ENCODE measurements at regions not wholly inside any gene's neighbourhood (a gene's known extent, or its start where the extent isn't known, plus 50 kb on each side); places are given as distances from the start of the nearest gene placed in this dataset.

- FAIRE-seq (no peak), DNase-seq (ENCODE audit: extremely low read depth in 1 of 4, low spot score in 3 of 4) (no peak), ATAC-seq (no peak)
- Histone ChIP-seq H4K20me1 (replicated peaks; ENCODE audit: control insufficient read depth, insufficient read depth, low read length) (no peaks in the 10 kb centered on the region), H2AFZ (ENCODE audit: low read depth, low read length) (no peak overlapping the region), H3K4me2 (ENCODE audit: insufficient read depth, low read length) (no peak overlapping the region), H3K9ac (ENCODE audit: insufficient read depth in 1 of 2, low read depth in 2 of 2, low read length in 2 of 2) (no peak overlapping the region), H3K4me1 (replicated peaks in 1 of 2; ENCODE audit: control insufficient read depth in 2 of 2, insufficient read depth in 2 of 2, low read length in 2 of 2) (no peaks in the 10 kb centered on the region), H3K36me3 (ENCODE audit: control insufficient read depth, insufficient read depth, low read length) (no peaks in the 10 kb centered on the region), H3K4me3 (no peak overlapping the region), H3K27me3 (ENCODE audit: control insufficient read depth in 2 of 2, insufficient read depth in 2 of 2, low read length in 2 of 2) (no peaks in the 10 kb centered on the region), H3K79me2 (ENCODE audit: control insufficient read depth, insufficient read depth, low read length) (no peaks in the 10 kb centered on the region), H3K9me1 (ENCODE audit: control insufficient read depth, insufficient read depth, low read length) (no peaks in the 10 kb centered on the region), H3K9me3 (replicated peaks; ENCODE audit: control insufficient read depth, insufficient read depth, low read depth, low read length) (no peaks in the 10 kb centered on the region), H3K27ac (ENCODE audit: extremely low read depth, low read depth, low read length) (no peak overlapping the region)
- intact Hi-C loops (cut with micrococcal nuclease): no loop called here
- no TSS peak for BruUV-seq (replicated peaks)
- CTCF ChIA-PET (ENCODE audit: low intra/inter-chr PET ratio): no interaction called here
- in situ Hi-C loops (cut with MboI): no loop called here
- 14% methylated on average over 1 of the region's 2 CpGs for WGBS (ENCODE audit: insufficient coverage, low coverage, missing lambda C conversion rate)
- POLR2A ChIA-PET: interaction anchor here (0.7 kb wide), 1 partner anchor 590 kb away, joined by 3 read pairs; no protein-coding TSS in a partner anchor
- TF ChIP-seq ZC3H8 (IDR thresholded peaks at IDR 0.05): no peak
- TF ChIP-seq ZNF175 (CRISPR knock-in tag; IDR thresholded peaks at IDR 0.05; ENCODE audit: low read depth): no peak
- no peak for TF ChIP-seq HSF4 (CRISPR knock-in tag; IDR thresholded peaks at IDR 0.05; ENCODE audit: borderline replicate concordance)
- no peak for TF ChIP-seq SP2 (IDR thresholded peaks at IDR 0.05; ENCODE audit: extremely low read depth, low read depth, low read length, poor library complexity, severe bottlenecking)
- TF ChIP-seq ELF1 (tag; IDR thresholded peaks at IDR 0.05): no peak
- TF ChIP-seq RBM15 (IDR thresholded peaks at IDR 0.05; ENCODE audit: insufficient read depth, low read length): no peak
- no peak for TF ChIP-seq LARP7 (IDR thresholded peaks at IDR 0.05)
- no peak for TF ChIP-seq ZBTB11 (CRISPR knock-in tag; IDR thresholded peaks at IDR 0.05)
- no peak for TF ChIP-seq TBP (optimal IDR thresholded peaks at IDR 0.05; ENCODE audit: low read depth, low read length)
These were observed 149.7 kb upstream of the FNDC3A start for GRCh38 chr13:48826039-48826438.

All from K562 (cell line).